Testis (tissue), 2 donors: ENCODE measurements at regions not wholly inside any gene's neighbourhood (a gene's known extent, or its start where the extent isn't known, plus 50 kb on each side); places are given as distances from the start of the nearest gene placed in this dataset.
"Not testable (repeated sequence)": the region's sequence is repeated elsewhere in the genome, so short reads cannot be mapped to it uniquely, and the experiment has no call there.

ENCODE experiments used
- POLR2A ChIP-seq: fragments of 450-650 bp; IDR thresholded peaks from one replicate; pipeline ENCODE4 v1.6.1; 2017; ENCODE audit warnings: antibody characterized with exemption, mild to moderate bottlenecking, moderate library complexity
- TF ChIP-seq, protein P1 (sequence below), 3 experiments: fragments of 450-650 bp in 2 of 3; fragments of 200-600 bp in 1 of 3; sonication (generic) in 1 of 3; IDR thresholded peaks; one replicate each; pipeline ENCODE4 v1.5.1; 2016 to 2019; ENCODE audit warnings: antibody characterized with exemption in 3 of 3, mild to moderate bottlenecking in 2 of 3, moderate library complexity in 1 of 3

DNA sequence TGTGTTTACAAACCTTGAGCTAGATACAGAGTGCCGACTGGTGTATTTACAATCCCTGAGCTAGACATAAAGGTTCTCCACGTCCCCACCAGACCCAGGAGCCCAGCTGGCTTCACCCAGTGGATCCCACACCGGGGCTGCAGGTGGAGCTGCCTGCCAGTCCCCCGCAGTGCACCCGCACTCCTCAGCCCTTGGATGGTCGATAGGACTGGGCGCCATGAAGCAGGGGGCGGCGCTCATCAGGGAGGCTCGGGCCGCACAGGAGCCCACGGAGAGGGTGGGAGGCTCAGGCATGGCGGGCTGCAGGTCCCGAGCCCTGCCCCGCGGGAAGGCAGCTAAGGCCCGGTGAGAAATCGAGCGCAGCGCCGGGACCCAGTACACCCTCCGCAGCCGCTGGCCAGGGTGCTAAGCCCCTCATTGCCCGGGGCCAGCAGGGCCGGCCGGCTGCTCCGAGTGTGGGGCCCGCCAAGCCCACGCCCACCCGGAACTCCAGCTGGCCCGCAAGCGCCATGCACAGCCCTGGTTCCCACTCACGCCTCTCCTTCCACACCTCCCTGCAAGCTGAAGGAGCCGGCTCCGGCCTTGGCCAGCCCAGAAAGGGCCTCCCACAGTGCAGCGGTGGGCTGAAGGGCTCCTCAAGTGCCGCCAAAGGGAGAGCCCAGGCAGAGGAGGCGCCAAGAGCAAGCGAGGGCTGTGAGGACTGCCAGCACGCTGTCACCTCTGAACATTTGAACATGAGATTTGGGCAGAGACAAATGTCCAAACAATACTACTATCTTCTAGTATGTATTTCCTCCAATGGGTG lies 1820.7 kb downstream of the NCAM2 start:
- TF ChIP-seq, protein P1, sequence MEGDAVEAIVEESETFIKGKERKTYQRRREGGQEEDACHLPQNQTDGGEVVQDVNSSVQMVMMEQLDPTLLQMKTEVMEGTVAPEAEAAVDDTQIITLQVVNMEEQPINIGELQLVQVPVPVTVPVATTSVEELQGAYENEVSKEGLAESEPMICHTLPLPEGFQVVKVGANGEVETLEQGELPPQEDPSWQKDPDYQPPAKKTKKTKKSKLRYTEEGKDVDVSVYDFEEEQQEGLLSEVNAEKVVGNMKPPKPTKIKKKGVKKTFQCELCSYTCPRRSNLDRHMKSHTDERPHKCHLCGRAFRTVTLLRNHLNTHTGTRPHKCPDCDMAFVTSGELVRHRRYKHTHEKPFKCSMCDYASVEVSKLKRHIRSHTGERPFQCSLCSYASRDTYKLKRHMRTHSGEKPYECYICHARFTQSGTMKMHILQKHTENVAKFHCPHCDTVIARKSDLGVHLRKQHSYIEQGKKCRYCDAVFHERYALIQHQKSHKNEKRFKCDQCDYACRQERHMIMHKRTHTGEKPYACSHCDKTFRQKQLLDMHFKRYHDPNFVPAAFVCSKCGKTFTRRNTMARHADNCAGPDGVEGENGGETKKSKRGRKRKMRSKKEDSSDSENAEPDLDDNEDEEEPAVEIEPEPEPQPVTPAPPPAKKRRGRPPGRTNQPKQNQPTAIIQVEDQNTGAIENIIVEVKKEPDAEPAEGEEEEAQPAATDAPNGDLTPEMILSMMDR (IDR thresholded peaks at IDR 0.05): not testable (repeated sequence)
- not testable (repeated sequence) for TF ChIP-seq POLR2A
